ENCODE measurements at regions not wholly inside any gene's neighbourhood (a gene's known extent, or its start where the extent isn't known, plus 50 kb on each side); places are given as distances from the start of the nearest gene placed in this dataset.

GRCh38 chrX:138794246-138794645 is 82.7 kb upstream of the FGF13 start:
- TF ChIP-seq POLR2A (IDR thresholded peaks at IDR 0.05) (no peak), CTCF (IDR thresholded peaks at IDR 0.05) (no peak)
